ENCODE measurements at regions not wholly inside any gene's neighbourhood (a gene's known extent, or its start where the extent isn't known, plus 50 kb on each side); places are given as distances from the start of the nearest gene placed in this dataset.

GRCh38 chr9:18250053-18250452, 223.9 kb upstream of the ADAMTSL1 start:
- intact Hi-C loops (cut with micrococcal nuclease) = no loop called here

GRCh38 chr9:18253950-18254349, 220.0 kb upstream of the ADAMTSL1 start:
- Histone ChIP-seq H2AFZ (ENCODE audit: low read depth, low read length) (no peak overlapping the region), H3K79me2 (ENCODE audit: control insufficient read depth, insufficient read depth, low read length) (no peaks in the 10 kb centered on the region), H3K4me1 (ENCODE audit: control insufficient read depth, extremely low read depth, insufficient read depth, low read length) (peaks cover 2% of the 10 kb centered on the region), H3K4me3 (replicated peaks in 1 of 3; ENCODE audit: insufficient read depth in 1 of 3, low read depth in 1 of 3, low read length in 3 of 3) (no peak overlapping the region), H3K9me3 (replicated peaks; ENCODE audit: control insufficient read depth, insufficient read depth, low read length) (no peaks in the 10 kb centered on the region), H3K9ac (replicated peaks; ENCODE audit: extremely low read depth, insufficient read depth, low read length) (no peak overlapping the region), H4K20me1 (replicated peaks; ENCODE audit: control insufficient read depth, extremely low read depth, insufficient read depth, low read length) (no peaks in the 10 kb centered on the region), H3K27me3 (ENCODE audit: control insufficient read depth in 2 of 2, insufficient read depth in 2 of 2, low read length in 2 of 2) (no peaks in the 10 kb centered on the region), H3K4me2 (ENCODE audit: insufficient read depth, low read length) (no peak overlapping the region), H3K36me3 (ENCODE audit: control insufficient read depth in 2 of 2, extremely low read depth in 1 of 2, insufficient read depth in 2 of 2, low read length in 2 of 2) (no peaks in the 10 kb centered on the region), H3K9me1 (replicated peaks; ENCODE audit: control insufficient read depth, extremely low read depth, insufficient read depth, low read length) (no peaks in the 10 kb centered on the region), H3K27ac (ENCODE audit: insufficient read depth, low read depth, low read length) (no peak overlapping the region)
- ChIA-PET POLR2A (interaction anchor here (0.6 to 0.7 kb wide), 2 partner anchors 42 to 273 kb away, joined by 3 to 8 read pairs; no protein-coding TSS in a partner anchor), CTCF (interaction anchor here (1.0 to 7.1 kb wide), 16 partner anchors 12 to 1203 kb away, joined by 3 to 188 read pairs (median 6); partner anchors contain the start of gene ADAMTSL1)
- dilution Hi-C loops (cut with MboI; ENCODE audit: extremely low pct_ligation_motif_present, low sequenced_read_pairs) = loop anchor here (25.0 kb wide), 1 partner anchor 183 kb away; no protein-coding TSS in a partner anchor
- FAIRE-seq = no peak
- intact Hi-C loops (cut with micrococcal nuclease) = no loop called here
- TF ChIP-seq JUN (IDR thresholded peaks at IDR 0.05; ENCODE audit: borderline replicate concordance, insufficient read depth, insufficient read length, low read depth) (no peak), EZH2 (IDR thresholded peaks at IDR 0.05; ENCODE audit: borderline replicate concordance, low read depth, low read length, severe bottlenecking) (no peak), POLR2A (IDR thresholded peaks at IDR 0.05; ENCODE audit: low read depth, low read length) (no peak), MYC (IDR thresholded peaks at IDR 0.05; ENCODE audit: low read depth, low read length) (no peak), FOS (IDR thresholded peaks at IDR 0.05; ENCODE audit: borderline replicate concordance, insufficient read depth, low read length) (no peak), GATA2 (IDR thresholded peaks at IDR 0.05; ENCODE audit: insufficient read depth, insufficient read length, low read depth, low read length) (no peak), POLR2AphosphoS5 (IDR thresholded peaks at IDR 0.05; ENCODE audit: insufficient read depth, low read depth, low read length) (no peak), MAX (IDR thresholded peaks at IDR 0.05; ENCODE audit: insufficient read depth, insufficient read length) (no peak)
- TF ChIP-seq, protein P1, sequence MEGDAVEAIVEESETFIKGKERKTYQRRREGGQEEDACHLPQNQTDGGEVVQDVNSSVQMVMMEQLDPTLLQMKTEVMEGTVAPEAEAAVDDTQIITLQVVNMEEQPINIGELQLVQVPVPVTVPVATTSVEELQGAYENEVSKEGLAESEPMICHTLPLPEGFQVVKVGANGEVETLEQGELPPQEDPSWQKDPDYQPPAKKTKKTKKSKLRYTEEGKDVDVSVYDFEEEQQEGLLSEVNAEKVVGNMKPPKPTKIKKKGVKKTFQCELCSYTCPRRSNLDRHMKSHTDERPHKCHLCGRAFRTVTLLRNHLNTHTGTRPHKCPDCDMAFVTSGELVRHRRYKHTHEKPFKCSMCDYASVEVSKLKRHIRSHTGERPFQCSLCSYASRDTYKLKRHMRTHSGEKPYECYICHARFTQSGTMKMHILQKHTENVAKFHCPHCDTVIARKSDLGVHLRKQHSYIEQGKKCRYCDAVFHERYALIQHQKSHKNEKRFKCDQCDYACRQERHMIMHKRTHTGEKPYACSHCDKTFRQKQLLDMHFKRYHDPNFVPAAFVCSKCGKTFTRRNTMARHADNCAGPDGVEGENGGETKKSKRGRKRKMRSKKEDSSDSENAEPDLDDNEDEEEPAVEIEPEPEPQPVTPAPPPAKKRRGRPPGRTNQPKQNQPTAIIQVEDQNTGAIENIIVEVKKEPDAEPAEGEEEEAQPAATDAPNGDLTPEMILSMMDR (IDR thresholded peaks at IDR 0.05; ENCODE audit: extremely low read depth in 1 of 2, insufficient read depth in 1 of 2, low read depth in 1 of 2, low read length in 2 of 2) = no peak
- BruUV-seq (replicated peaks) = no TSS peak
- DNase-seq (ENCODE audit: low read depth, low spot score) = no peak

More at GRCh38 chr9:18250053-18250452, 223.9 kb upstream of the ADAMTSL1 start:
- Histone ChIP-seq H3K9me1 (replicated peaks; ENCODE audit: control insufficient read depth, extremely low read depth, insufficient read depth, low read length) (no peaks in the 10 kb centered on the region), H3K36me3 (ENCODE audit: control insufficient read depth in 2 of 2, extremely low read depth in 1 of 2, insufficient read depth in 2 of 2, low read length in 2 of 2) (no peaks in the 10 kb centered on the region), H3K27me3 (ENCODE audit: control insufficient read depth in 2 of 2, insufficient read depth in 2 of 2, low read length in 2 of 2) (no peaks in the 10 kb centered on the region), H3K9ac (replicated peaks; ENCODE audit: extremely low read depth, insufficient read depth, low read length) (no peak overlapping the region), H3K9me3 (replicated peaks; ENCODE audit: control insufficient read depth, insufficient read depth, low read length) (no peaks in the 10 kb centered on the region), H2AFZ (ENCODE audit: low read depth, low read length) (no peak overlapping the region), H3K4me2 (ENCODE audit: insufficient read depth, low read length) (no peak overlapping the region), H3K4me3 (replicated peaks in 1 of 3; ENCODE audit: insufficient read depth in 1 of 3, low read depth in 1 of 3, low read length in 3 of 3) (no peak overlapping the region), H4K20me1 (replicated peaks; ENCODE audit: control insufficient read depth, extremely low read depth, insufficient read depth, low read length) (no peaks in the 10 kb centered on the region), H3K79me2 (ENCODE audit: control insufficient read depth, insufficient read depth, low read length) (no peaks in the 10 kb centered on the region), H3K4me1 (ENCODE audit: control insufficient read depth, extremely low read depth, insufficient read depth, low read length) (no peaks in the 10 kb centered on the region), H3K27ac (ENCODE audit: insufficient read depth, low read depth, low read length) (no peak overlapping the region)
- FAIRE-seq = peak; percentile 66
- no peak for DNase-seq (ENCODE audit: low read depth, low spot score)
- CTCF ChIA-PET = interaction anchor here (1.1 kb wide), 1 partner anchor 193 kb away, joined by 3 read pairs; no protein-coding TSS in a partner anchor
- POLR2A ChIA-PET = no interaction called here
- TF ChIP-seq, protein P1 (IDR thresholded peaks at IDR 0.05; ENCODE audit: extremely low read depth in 1 of 2, insufficient read depth in 1 of 2, low read depth in 1 of 2, low read length in 2 of 2) = no peak
- TF ChIP-seq MAX (IDR thresholded peaks at IDR 0.05; ENCODE audit: insufficient read depth, insufficient read length) = no peak
- TF ChIP-seq EZH2 (IDR thresholded peaks at IDR 0.05; ENCODE audit: borderline replicate concordance, low read depth, low read length, severe bottlenecking) = no peak
- dilution Hi-C loops (cut with MboI; ENCODE audit: extremely low pct_ligation_motif_present, low sequenced_read_pairs) = loop anchor here (25.0 kb wide), 1 partner anchor 187 kb away; no protein-coding TSS in a partner anchor
- no TSS peak for BruUV-seq (replicated peaks)
